ENCODE measurements at regions not wholly inside any gene's neighbourhood (a gene's known extent, or its start where the extent isn't known, plus 50 kb on each side); places are given as distances from the start of the nearest gene placed in this dataset.

DNA sequence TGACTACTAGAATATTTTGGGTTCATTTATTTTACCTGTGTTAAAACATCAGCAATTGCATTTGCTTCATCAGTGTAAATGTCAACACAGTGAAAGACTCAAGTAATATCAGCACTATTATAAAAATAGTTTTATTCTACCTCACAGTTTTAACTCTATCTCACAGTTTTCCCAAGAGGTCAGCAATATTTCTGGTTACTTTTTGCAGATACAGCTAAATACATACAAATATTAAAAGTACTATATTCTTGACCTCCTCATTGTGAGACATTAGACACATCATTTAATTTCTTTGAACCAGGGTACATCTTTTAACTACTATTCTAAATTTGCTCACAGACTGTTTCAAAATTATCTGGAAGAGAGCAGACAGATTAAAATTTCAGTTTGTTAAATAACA is 321.7 kb upstream of the OR4E1 start:
- TF ChIP-seq, protein P1, sequence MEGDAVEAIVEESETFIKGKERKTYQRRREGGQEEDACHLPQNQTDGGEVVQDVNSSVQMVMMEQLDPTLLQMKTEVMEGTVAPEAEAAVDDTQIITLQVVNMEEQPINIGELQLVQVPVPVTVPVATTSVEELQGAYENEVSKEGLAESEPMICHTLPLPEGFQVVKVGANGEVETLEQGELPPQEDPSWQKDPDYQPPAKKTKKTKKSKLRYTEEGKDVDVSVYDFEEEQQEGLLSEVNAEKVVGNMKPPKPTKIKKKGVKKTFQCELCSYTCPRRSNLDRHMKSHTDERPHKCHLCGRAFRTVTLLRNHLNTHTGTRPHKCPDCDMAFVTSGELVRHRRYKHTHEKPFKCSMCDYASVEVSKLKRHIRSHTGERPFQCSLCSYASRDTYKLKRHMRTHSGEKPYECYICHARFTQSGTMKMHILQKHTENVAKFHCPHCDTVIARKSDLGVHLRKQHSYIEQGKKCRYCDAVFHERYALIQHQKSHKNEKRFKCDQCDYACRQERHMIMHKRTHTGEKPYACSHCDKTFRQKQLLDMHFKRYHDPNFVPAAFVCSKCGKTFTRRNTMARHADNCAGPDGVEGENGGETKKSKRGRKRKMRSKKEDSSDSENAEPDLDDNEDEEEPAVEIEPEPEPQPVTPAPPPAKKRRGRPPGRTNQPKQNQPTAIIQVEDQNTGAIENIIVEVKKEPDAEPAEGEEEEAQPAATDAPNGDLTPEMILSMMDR (IDR thresholded peaks at IDR 0.05 in 4 of 5, conservative IDR thresholded peaks at IDR 0.05 in 1 of 5): no peak
- no peak for TF ChIP-seq POLR2A (IDR thresholded peaks at IDR 0.05)
